ENCODE measurements at regions not wholly inside any gene's neighbourhood (a gene's known extent, or its start where the extent isn't known, plus 50 kb on each side); places are given as distances from the start of the nearest gene placed in this dataset.

DNA sequence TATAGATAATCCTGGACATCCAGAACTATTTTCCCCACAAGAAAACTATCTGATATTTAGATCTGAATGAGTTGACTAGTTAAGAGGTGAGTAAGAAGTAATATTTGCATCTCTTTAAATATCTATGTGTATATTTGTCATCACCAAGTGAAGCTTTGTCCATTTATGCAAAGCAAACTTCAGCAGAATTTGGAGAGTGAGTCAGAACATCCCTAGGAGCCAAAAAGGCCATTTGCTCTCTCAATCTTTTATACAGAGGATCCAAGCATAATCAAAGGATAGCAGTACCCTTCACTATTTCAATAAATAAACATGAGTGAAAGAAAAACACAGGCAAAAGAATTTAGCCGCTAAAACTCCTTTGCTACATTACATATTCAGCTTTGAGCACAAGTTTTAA, 454.4 kb downstream of the NR2F1-AS1 start:
- TF ChIP-seq CTCF (conservative IDR thresholded peaks at IDR 0.05; ENCODE audit: low read depth, low read length), result no peak
- no peak for DNase-seq (ENCODE audit: low read depth)
- no peak overlapping the region for H3K4me3 ChIP-seq (ENCODE audit: low read depth, low read length)

DNA sequence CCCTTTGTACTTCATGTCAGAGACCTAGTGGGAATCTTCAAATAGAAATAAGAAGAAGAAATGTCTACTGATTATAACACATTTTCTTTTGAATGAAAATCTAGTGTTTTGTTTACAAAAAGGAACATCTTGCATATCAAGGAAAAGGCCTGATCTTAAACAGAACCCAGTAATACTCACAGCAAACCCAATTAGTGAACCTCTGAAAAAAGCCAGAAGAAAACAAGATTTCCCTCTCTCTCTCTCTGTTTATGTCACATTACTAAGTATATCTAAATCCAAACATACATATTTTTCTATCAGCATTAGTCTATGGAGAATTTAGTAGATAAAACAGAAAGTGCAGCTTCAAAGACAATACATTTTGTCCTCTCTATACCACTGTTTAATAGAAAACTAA, 457.9 kb downstream of the NR2F1-AS1 start:
- DNase-seq (ENCODE audit: low read depth), result no peak
- no peak overlapping the region for H3K4me3 ChIP-seq (ENCODE audit: low read depth, low read length)

DNA sequence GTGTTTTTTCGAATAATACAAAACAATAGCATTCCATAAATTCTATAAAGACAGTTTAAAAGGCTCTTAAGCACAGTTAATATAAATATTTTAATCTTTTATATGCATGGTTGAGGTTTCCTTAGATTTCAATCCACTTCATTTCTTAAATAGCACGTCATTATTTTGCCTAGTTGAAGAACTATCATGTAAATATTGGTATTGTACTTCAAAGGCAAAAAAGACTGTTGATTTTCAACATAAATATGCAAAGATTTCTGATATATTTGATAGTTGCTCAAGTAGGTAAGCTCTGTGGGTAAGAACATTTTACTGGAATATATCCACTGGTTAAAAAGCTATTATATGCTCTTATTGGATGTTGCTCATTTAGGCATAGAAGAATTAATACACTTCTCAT, 458.6 kb downstream of the NR2F1-AS1 start:
- no peak overlapping the region for H3K4me3 ChIP-seq (ENCODE audit: low read depth, low read length)
- no peak for DNase-seq (ENCODE audit: low read depth)
- no peak for TF ChIP-seq CTCF (conservative IDR thresholded peaks at IDR 0.05; ENCODE audit: low read depth, low read length)

More for the DNA sequence above, 457.9 kb downstream of the NR2F1-AS1 start:
- no peak for TF ChIP-seq CTCF (conservative IDR thresholded peaks at IDR 0.05; ENCODE audit: low read depth, low read length)

DNA sequence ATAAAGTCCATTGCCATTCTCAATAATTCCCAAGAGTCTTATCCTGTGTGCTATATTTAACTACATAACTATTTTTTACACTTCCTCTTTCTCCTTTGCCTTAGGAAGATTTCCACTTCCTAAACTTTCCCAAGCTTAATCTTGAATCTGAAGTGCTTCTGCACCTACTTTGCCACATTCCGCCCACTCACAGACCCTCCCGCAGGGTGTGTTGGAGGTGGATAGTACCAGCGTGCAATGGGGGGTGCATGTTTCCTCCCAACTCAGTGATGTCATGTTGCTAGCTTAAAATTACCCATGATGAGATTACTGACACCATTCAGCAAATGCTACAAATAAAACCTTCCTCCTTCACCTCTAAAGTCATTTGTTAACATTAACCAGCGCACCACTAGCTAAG, 460.2 kb downstream of the NR2F1-AS1 start:
- no peak for DNase-seq (ENCODE audit: low read depth)
- H3K4me3 ChIP-seq (ENCODE audit: low read depth, low read length), result no peak overlapping the region
- TF ChIP-seq CTCF (conservative IDR thresholded peaks at IDR 0.05; ENCODE audit: low read depth, low read length), result no peak

DNA sequence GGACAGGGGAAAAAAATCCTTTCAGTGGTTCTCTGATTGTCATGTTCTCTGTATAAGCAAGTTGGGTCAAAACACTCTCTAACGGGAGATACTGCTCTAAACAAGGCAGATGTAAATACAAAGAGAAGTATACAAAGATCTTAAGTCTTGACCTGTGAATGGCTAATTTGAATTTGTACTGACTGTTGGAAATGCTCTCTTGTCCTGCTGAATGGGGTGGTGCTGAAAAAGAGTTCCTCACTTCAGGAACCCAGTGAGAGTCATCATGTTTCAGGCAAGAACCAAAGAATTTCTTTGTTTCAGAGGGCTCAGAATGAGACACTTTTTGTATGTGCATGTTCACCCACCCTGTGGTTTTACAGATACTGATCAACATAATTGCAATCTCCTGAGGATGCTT, 461.0 kb downstream of the NR2F1-AS1 start:
- H3K4me3 ChIP-seq (ENCODE audit: low read depth, low read length), result no peak overlapping the region
- TF ChIP-seq CTCF (conservative IDR thresholded peaks at IDR 0.05; ENCODE audit: low read depth, low read length), result no peak

DNA sequence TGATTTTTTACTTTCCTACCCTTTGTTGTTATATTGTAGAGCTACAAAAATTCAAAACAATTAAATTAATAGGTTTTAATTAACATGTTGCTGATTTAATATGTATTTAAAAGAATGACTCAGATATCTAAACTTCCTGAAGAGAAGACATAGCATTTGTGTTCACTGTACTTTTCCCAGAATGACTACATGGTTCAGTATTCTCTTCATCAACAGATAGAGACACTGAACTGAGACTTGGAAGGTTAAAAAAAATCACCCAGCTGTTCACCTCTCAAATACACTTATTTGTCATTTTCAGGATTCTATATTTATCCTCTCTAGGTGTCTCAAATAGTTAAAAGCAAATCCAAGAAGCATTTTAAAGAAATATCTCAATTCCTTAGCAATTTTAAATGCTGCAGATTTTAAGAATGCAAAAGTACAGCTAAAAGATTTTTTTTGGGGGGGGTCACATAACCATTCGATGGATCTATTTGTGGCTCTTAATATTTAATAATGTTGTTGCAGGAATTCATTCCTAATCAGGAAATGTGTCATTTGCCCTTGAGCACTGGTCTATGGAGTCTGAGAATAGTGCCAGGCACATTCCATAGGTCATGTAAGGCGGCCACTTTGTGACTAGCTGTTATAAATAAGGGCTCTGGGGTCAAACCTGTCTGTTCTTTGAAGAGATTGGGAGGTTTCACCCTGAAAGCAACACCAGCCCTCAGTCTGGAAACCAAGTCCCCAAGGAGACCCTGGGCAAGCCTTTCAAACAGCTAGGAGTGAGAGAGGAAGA, 463.1 kb downstream of the NR2F1-AS1 start:
- no peak overlapping the region for H3K4me3 ChIP-seq (ENCODE audit: low read depth, low read length)
- no peak for TF ChIP-seq CTCF (conservative IDR thresholded peaks at IDR 0.05; ENCODE audit: low read depth, low read length)
- DNase-seq (ENCODE audit: low read depth), result no peak

More for the DNA sequence above, 461.0 kb downstream of the NR2F1-AS1 start:
- no peak for DNase-seq (ENCODE audit: low read depth)

All from epithelial cell of proximal tubule (primary cell).